DOHH2 (cell line): ENCODE measurements at regions not wholly inside any gene's neighbourhood (a gene's known extent, or its start where the extent isn't known, plus 50 kb on each side); places are given as distances from the start of the nearest gene placed in this dataset.
"Not testable (repeated sequence)": the region's sequence is repeated elsewhere in the genome, so short reads cannot be mapped to it uniquely, and the experiment has no call there.

Experiments
- H3F3A ChIP-seq: fragments of 200-600 bp; sonication (generic), shearing (Covaris generic); 2 replicates; pipeline ENCODE4 v1.6.0; 2016; ENCODE audit warnings: antibody characterized with exemption, mild to moderate bottlenecking; ENCODE audit not compliant: control insufficient read depth, insufficient read depth
- H3K27ac ChIP-seq: fragments of 200-600 bp; sonication (generic); 2 replicates; pipeline ENCODE4 v1.5.1; 2014; ENCODE audit warnings: low read depth, mild to moderate bottlenecking, low read length, moderate library complexity
- H3K27me3 ChIP-seq: fragments of 200-600 bp; sonication (generic); 2 replicates; pipeline ENCODE4 v1.6.1; 2014; ENCODE audit warnings: mild to moderate bottlenecking, low read length, mixed read lengths; ENCODE audit not compliant: control insufficient read depth
- H3K36me3 ChIP-seq: fragments of 200-600 bp; sonication (generic); 2 replicates; pipeline ENCODE4 v1.6.1; 2014; ENCODE audit warnings: mild to moderate bottlenecking, low read length, moderate library complexity, mixed read lengths; ENCODE audit not compliant: control insufficient read depth
- H3K4me1 ChIP-seq: fragments of 200-600 bp; sonication (generic); 2 replicates; pipeline ENCODE4 v1.6.1; 2014; ENCODE audit warnings: mild to moderate bottlenecking, low read length, mixed read lengths; ENCODE audit not compliant: control insufficient read depth
- H3K4me2 ChIP-seq: fragments of 200-600 bp; sonication (generic); 2 replicates; pipeline ENCODE4 v1.6.0; 2014; ENCODE audit warnings: mild to moderate bottlenecking, low read length, moderate library complexity
- H3K4me3 ChIP-seq: fragments of 200-600 bp; sonication (generic); 2 replicates; pipeline ENCODE4 v1.5.1; 2014; ENCODE audit warnings: mild to moderate bottlenecking, low read length, mixed read lengths
- H3K79me2 ChIP-seq: fragments of 200-600 bp; sonication (generic); 2 replicates; pipeline ENCODE4 v1.6.1; 2014; ENCODE audit warnings: mild to moderate bottlenecking, low read length, mixed read lengths; ENCODE audit not compliant: control insufficient read depth
- H3K9me2 ChIP-seq: fragments of 200-600 bp; sonication (generic); replicated peaks from 2 replicates; pipeline ENCODE4 v1.6.1; 2014; ENCODE audit warnings: mild to moderate bottlenecking, low read length, mixed read lengths; ENCODE audit not compliant: control insufficient read depth
- H3K9me3 ChIP-seq: fragments of 200-600 bp; sonication (generic); 2 replicates; pipeline ENCODE4 v1.6.1; 2014; ENCODE audit warnings: antibody characterized with exemption, low read length, mixed read lengths; ENCODE audit not compliant: control insufficient read depth, insufficient read depth
- H4K20me1 ChIP-seq: fragments of 200-600 bp; sonication (generic); 2 replicates; pipeline ENCODE4 v1.6.0; 2014; ENCODE audit warnings: low read depth, mild to moderate bottlenecking, antibody characterized with exemption, low read length, moderate library complexity; ENCODE audit not compliant: control insufficient read depth, insufficient read depth
- CTCF ChIP-seq: fragments of 200-600 bp; sonication (generic); IDR thresholded peaks from one replicate; pipeline ENCODE4 v1.5.1; 2014; ENCODE audit warnings: antibody characterized with exemption, mild to moderate bottlenecking, low read depth, low read length; ENCODE audit not compliant: poor library complexity, severe bottlenecking
- EZH2phosphoT487 ChIP-seq: fragments of 200-600 bp; sonication (generic); IDR thresholded peaks from 2 replicates; pipeline ENCODE4 v1.6.1; 2017; ENCODE audit warnings: borderline replicate concordance, mild to moderate bottlenecking, antibody characterized with exemption, low read length, moderate library complexity, mixed read lengths

- Histone ChIP-seq H3K4me3 (0 out of 2 replicates have a peak overlapping the region, but pooled peaks have one; percentile 8), H3K4me1 (peaks cover 92% of the 10 kb centered on the region), H3K27ac (peak overlapping the region; percentile 15), H3K36me3 (no peaks in the 10 kb centered on the region), H3K9me2 (no peaks in the 10 kb centered on the region), H3K27me3 (no peaks in the 10 kb centered on the region), H3F3A (peaks cover 14% of the 10 kb centered on the region), H3K4me2 (peak overlapping the region; percentile 49), H3K79me2 (no peaks in the 10 kb centered on the region), H4K20me1 (no peaks in the 10 kb centered on the region), H3K9me3 (no peaks in the 10 kb centered on the region)
- TF ChIP-seq CTCF (no peak), EZH2phosphoT487 (no peak)
These were observed 111.1 kb downstream of the KLF13 start for GRCh38 chr15:31437686-31438085.

GRCh38 chr15:31438601-31439265 is 112.1 kb downstream of the KLF13 start:
- H3K9me2 ChIP-seq: no peaks in the 10 kb centered on the region
- TF ChIP-seq CTCF (no peak), EZH2phosphoT487 (no peak)
- no peaks in the 10 kb centered on the region for H4K20me1 ChIP-seq
- H3K4me3 ChIP-seq: no peak overlapping the region
- no peak overlapping the region for H3K4me2 ChIP-seq
- H3K4me1 ChIP-seq: peaks cover 98% of the 10 kb centered on the region
- H3F3A ChIP-seq: peaks cover 19% of the 10 kb centered on the region
- H3K27ac ChIP-seq: no peak overlapping the region
- no peaks in the 10 kb centered on the region for H3K79me2 ChIP-seq
- no peaks in the 10 kb centered on the region for H3K9me3 ChIP-seq
- no peaks in the 10 kb centered on the region for H3K27me3 ChIP-seq
- H3K36me3 ChIP-seq: no peaks in the 10 kb centered on the region

GRCh38 chr15:31439328-31439727 is 112.7 kb downstream of the KLF13 start:
- H3K27ac ChIP-seq: no peak overlapping the region
- no peaks in the 10 kb centered on the region for H3K9me3 ChIP-seq
- H3K27me3 ChIP-seq: no peaks in the 10 kb centered on the region
- no peaks in the 10 kb centered on the region for H3K9me2 ChIP-seq
- TF ChIP-seq EZH2phosphoT487 (no peak), CTCF (peak; percentile 82)
- no peaks in the 10 kb centered on the region for H3K36me3 ChIP-seq
- H3K4me3 ChIP-seq: no peak overlapping the region
- H3K4me1 ChIP-seq: peaks cover 98% of the 10 kb centered on the region
- no peak overlapping the region for H3K4me2 ChIP-seq
- H4K20me1 ChIP-seq: no peaks in the 10 kb centered on the region
- no peaks in the 10 kb centered on the region for H3K79me2 ChIP-seq
- H3F3A ChIP-seq: peaks cover 19% of the 10 kb centered on the region

GRCh38 chr15:31440216-31440615 is 113.6 kb downstream of the KLF13 start:
- peak overlapping the region; percentile 66 for H3K4me2 ChIP-seq
- not testable (repeated sequence) for H3K27me3 ChIP-seq, H3K9me2 ChIP-seq, H3K27ac ChIP-seq, H3K9me3 ChIP-seq, H3K36me3 ChIP-seq, H3K79me2 ChIP-seq, H4K20me1 ChIP-seq
- H3F3A ChIP-seq: peaks cover 20% of the 10 kb centered on the region
- H3K4me3 ChIP-seq: peak overlapping the region; percentile 64
- peaks cover 98% of the 10 kb centered on the region for H3K4me1 ChIP-seq
